Iris pigment epithelial cell (primary cell): ENCODE measurements at regions not wholly inside any gene's neighbourhood (a gene's known extent, or its start where the extent isn't known, plus 50 kb on each side); places are given as distances from the start of the nearest gene placed in this dataset.

Source experiments
- DNase-seq: peaks from one replicate; pipeline ENCODE4 v3.0.0-alpha.2; 2011; ENCODE audit warnings: low read depth

GRCh38 chr21:27306791-27307775 is 340.2 kb upstream of the ADAMTS5 start:
- no peak for DNase-seq

- DNase-seq, result no peak
These were observed 339.3 kb upstream of the ADAMTS5 start for GRCh38 chr21:27306206-27306605.

- no peak for DNase-seq
These were observed 334.3 kb upstream of the ADAMTS5 start for GRCh38 chr21:27301220-27301619.

- peak; percentile 43 for DNase-seq
These were observed 333.9 kb upstream of the ADAMTS5 start for GRCh38 chr21:27300770-27301169.

GRCh38 chr21:27298465-27298864 is 331.6 kb upstream of the ADAMTS5 start:
- DNase-seq, result no peak

GRCh38 chr21:27293239-27293638 is 326.4 kb upstream of the ADAMTS5 start:
- DNase-seq, result no peak

- no peak for DNase-seq
These were observed 325.9 kb upstream of the ADAMTS5 start for GRCh38 chr21:27292783-27293182.

- DNase-seq, result no peak
These were observed 325.3 kb upstream of the ADAMTS5 start for GRCh38 chr21:27292229-27292628.

GRCh38 chr21:27291006-27291405 is 324.1 kb upstream of the ADAMTS5 start:
- DNase-seq, result no peak

GRCh38 chr21:27290028-27290427 is 323.1 kb upstream of the ADAMTS5 start:
- no peak for DNase-seq

- DNase-seq, result no peak
These were observed 319.9 kb upstream of the ADAMTS5 start for GRCh38 chr21:27286760-27287159.

- peak; percentile 65 for DNase-seq
These were observed 310.2 kb upstream of the ADAMTS5 start for GRCh38 chr21:27277110-27277509.

GRCh38 chr21:27275294-27275927 is 308.5 kb upstream of the ADAMTS5 start:
- DNase-seq, result peak; percentile 90

- DNase-seq, result peak; percentile 98
These were observed 302.8 kb upstream of the ADAMTS5 start for GRCh38 chr21:27269644-27270043.

GRCh38 chr21:27268290-27268689 is 301.4 kb upstream of the ADAMTS5 start:
- DNase-seq, result peak; percentile 35

- DNase-seq, result no peak
These were observed 299.1 kb upstream of the ADAMTS5 start for GRCh38 chr21:27265949-27266348.

GRCh38 chr21:27265492-27265891 is 298.6 kb upstream of the ADAMTS5 start:
- DNase-seq, result no peak

GRCh38 chr21:27261676-27262075 is 294.8 kb upstream of the ADAMTS5 start:
- DNase-seq, result peak; percentile 34

- DNase-seq, result no peak
These were observed 293.8 kb upstream of the ADAMTS5 start for GRCh38 chr21:27260728-27261127.

- DNase-seq, result no peak
These were observed 292.0 kb upstream of the ADAMTS5 start for GRCh38 chr21:27258742-27259448.

GRCh38 chr21:27257908-27258556 is 291.1 kb upstream of the ADAMTS5 start:
- no peak for DNase-seq

- DNase-seq, result no peak
These were observed 290.3 kb upstream of the ADAMTS5 start for GRCh38 chr21:27257226-27257625.
